ENCODE measurements at regions not wholly inside any gene's neighbourhood (a gene's known extent, or its start where the extent isn't known, plus 50 kb on each side); places are given as distances from the start of the nearest gene placed in this dataset.
A peak's percentile ranks its signal among the peaks of the same experiment; 100 is the strongest.
"Not testable (repeated sequence)": the region's sequence is repeated elsewhere in the genome, so short reads cannot be mapped to it uniquely, and the experiment has no call there.

DNA sequence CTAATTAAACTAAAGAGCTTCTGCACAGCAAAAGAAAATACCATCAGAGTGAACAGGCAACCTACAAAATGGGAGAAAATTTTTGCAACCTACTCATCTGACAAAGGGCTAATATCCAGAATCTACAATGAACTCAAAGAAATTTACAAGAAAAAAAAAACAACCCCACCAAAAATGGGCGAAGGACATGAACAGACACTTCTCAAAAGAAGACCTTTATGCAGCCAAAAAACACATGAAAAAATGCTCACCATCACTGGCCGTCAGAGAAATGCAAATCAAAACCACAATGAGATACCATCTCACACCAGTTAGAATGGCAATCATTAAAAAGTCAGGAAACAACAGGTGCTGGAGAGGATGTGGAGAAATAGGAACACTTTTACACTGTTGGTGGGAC lies 100.7 kb downstream of the GPX5 start:
- DNase-seq, result not testable (repeated sequence)

DNA sequence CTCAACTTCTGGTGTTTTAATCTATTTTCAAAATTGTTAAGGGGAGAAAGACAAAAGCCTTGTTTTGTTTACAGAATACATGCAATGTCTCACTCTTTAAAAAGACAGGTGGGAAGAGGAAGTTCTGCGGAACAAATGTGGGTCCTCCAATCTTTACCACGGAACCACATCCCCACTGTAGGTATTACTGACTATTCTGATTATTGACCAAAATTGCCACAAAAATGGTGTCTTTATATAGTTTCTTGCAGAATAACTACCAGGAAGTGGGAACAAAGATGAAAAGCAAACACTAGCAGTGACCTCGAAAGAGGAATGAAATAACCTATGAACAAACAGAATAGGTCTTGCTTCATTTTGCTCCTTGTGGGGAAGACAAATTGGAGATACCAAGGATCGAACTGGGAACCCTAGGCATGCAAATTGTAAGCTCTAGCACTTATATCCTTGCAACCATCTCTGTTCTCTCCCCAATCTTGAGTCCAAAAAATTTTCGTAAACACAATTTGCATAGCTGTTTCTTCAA lies 106.7 kb downstream of the GPX5 start:
- no peak for DNase-seq

DNA sequence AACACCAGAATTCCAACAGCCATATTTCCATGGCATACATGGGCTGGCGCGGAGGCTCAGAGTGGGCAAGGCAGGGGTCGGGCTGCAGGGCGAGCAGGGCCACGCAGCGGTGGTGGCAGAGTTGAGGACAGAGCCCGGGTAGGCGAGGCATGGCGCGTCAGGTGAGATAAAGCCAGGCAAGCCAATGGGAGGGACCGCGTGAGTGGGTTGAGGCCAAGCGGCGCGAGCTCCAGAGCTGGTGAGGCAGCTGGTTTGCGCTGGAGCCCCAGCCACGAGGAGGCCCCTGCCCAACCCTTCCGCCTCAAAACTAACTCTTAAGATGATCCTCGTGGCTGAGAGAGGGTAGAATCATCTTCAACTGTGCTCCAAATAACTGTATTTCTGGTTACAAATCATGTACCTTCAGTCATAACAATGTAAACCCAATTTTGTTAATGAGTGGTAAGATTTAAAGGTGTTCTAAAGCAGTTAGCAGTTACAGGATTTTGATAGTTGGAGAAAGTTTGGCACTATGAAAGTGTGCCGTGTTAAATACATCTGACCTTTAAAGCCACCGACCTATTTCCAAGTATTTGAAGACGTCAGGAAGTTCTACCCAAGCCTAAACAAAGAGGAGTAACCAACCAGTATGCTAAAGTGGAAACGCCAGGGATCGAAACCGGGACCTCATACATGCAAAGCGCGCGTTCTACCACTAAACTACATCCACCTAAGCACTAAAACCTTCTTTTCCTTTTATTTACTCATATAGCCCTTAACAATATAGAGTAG lies 107.9 kb downstream of the GPX5 start:
- no peak for DNase-seq

DNA sequence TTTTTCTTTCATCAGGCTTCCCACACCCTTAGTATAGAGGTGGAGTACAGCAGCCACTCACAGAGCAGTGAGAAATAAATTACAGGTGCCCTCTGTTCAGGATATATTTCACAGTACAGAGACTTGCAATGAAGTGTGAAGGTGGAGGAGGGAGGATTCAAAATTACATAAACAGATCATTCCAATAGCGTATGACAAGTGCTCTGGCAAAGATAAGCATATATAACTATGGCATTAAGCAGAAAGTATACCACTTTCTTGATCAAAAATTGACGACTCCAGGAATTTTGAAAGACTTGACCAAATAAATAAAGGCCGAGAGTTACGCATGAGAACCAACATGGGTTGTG lies 108.7 kb downstream of the GPX5 start:
- no peak for DNase-seq

DNA sequence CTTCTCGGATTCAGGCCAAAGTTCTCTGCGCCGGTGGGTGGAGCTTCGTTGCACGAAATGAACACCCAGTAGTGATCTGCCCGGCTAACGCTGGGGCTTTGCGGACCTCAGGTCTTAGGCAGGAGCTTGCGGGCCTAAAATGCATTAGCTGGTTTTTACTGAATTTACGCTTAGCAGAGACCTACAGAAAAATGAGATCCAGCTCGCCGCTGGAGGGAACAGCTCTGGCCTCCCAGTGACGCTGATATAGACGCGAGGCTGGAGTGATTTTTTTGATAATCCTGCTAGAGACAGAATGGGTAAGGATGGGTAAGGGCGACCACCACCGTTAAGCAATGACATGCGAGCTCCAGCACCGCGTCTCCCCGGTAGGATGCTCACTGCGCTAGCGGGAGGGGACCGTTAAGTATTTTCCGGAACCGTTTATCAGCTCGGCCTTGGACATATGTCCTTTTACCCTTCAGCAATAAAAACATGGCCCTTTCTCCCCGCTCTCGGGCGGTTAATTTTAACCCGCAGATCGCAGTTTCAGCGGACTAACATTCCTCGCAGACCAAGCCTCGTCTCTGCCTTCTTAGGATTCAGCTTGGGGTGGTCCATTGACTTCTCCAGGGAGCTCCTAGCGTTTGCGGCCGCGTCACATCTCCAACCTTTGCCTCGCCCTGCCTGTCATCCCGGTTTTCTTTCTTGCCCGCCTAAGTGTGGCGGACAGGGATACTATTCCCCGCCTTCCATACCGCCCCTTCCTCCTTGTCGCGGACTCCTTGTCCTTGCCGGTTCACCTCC lies 109.3 kb downstream of the GPX5 start:
- DNase-seq, result peak; percentile 15

DNA sequence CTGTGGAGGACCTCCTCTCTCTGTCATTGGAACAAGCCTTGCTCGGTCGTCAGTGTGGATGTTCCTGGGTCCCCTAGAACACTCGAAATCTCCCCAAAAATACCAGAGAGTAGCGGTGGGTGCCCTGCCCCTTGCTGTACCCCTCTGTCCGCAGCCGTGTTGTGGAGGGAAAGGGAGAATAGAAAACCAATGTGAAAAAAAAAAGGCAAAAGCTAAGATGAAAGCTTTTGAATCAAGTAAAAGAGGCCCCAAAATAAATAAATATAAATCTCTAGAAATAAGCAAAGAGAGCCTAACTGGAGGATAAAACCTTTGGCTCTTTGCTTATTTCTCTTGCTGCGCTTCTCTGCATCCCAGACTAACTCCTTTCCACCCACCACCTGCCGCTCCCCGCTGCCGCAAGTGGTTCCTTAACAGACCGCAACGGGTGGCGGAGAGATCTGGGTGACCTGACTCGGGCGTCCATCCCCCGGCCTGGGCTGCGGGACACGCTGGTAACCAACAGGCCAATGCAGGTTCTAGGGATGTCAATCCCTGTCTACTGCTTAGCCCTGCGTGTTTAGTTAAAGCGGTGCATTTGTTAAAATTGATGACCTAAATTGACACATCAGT lies 110.0 kb downstream of the GPX5 start:
- no peak for DNase-seq

DNA sequence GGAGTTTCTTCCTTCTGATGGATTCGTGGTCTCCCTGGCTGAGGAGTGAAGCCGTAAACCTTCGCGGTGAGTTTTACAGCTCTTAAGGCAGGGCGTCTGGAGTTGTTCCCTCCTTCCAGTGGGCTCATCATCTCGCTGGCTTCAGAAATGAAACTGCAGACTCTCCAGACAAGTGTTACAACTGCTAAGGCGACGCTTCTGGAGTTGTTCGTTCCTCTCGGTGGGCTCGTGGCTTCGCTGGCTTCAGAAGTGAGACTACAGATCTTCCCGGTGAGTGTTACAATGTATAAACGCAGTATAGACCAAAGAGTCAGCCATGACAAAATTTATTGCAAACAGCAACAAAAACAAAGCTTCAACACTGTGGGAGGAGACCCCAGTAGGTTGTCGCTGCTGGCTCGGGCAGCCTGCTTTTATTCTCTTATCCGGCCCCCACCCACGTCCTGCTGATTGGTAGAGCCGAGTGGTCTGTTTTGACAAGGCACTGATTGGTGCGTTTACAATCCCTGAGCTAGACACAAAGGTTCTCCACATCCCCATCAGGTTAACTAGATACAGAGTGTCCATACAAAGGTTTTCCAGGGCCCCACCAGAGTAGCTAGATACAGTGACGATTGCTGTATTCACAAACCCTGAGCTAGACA lies 113.2 kb downstream of the GPX5 start:
- no peak for DNase-seq

DNA sequence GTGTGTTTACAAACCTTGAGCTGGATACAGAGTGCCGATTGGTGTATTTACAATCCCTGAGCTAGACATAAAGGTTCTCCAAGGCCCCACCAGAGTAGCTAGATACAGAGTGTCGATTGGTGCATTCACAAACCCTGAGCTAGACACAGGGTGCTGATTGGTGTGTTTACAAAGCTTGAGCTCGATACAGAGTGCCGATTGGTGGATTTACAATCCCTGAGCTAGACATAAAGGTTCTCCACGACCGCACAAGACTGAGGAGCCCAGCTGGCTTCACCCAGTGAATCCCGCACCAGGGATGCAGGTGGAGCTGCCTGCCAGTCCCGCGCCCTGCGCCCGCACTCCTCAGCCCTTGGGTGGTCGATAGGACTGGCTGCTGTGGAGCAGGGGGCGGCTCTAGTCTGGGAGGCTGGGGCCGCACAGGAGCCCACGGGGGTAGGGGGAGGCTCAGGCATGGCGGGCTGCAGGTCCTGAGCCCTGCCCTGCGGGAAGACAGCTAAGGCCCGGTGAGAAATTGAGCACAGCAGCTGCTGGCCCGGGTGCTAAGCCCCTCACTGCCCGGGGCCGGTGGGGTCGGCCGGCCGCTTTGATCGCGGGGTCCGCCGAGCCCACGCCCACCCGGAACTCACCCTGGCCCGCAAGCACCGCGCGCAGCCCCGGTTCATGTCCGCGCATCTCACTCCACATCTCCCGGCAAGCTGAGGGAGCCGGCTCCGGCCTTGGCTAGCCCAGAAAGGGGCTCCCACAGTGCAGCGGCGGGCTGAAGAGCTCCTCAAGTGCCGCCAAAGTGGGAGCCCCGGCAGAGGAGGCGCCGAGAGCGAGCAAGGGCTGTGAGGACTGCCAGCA lies 114.0 kb downstream of the GPX5 start:
- DNase-seq, result not testable (repeated sequence)

DNA sequence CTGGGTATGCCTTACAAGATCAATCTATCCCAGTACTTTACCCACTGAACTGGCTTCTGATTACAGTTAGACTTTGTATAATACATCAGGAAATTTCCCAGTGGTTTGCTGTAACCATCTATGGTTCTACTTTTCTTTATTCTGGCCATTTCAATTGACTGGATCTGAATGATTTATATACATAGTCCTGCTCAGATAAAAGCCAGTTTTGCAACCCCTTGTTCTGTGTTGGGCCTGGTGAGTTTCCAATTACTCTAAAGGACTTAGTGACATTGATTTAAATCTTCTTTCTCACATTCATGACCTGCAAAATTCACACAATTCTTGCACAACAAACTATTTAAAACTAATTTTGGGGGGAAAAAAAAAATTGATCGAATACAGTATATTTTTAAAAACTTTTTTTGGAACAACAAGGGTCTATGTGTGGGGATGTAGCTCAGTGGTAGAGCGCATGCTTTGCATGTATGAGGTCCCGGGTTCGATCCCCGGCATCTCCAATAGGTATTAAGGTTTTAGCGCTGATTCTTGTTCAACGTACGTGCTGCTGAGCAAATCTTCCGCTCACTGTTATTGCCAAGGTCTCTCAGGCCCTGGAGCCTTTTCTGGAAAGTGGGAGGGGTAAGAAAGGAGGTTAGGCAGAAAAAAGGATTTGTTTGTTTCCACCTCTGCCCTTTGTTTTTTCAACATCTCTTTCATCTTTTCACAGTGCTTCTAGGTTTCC lies 117.5 kb downstream of the GPX5 start:
- DNase-seq, result peak; percentile 83

DNA sequence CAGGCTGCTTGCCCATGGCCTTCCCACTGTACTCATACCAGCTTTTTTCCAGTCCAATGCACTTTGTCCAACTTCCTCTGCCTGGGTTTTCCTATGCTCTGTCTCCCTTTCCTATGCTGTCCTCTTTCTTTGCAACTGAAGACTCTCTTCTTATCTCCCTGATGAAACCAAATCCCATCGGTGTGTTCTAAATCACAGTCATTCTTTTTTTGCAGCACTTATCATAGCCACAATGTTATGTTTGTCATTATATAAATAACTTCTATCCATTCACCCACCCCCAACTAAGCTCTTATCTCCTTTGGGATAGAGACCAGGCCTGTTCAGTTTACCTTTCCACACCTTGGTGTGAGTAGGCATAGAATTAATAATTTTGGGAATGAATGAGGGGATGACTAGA lies 121.0 kb downstream of the GPX5 start:
- DNase-seq, result no peak

DNA sequence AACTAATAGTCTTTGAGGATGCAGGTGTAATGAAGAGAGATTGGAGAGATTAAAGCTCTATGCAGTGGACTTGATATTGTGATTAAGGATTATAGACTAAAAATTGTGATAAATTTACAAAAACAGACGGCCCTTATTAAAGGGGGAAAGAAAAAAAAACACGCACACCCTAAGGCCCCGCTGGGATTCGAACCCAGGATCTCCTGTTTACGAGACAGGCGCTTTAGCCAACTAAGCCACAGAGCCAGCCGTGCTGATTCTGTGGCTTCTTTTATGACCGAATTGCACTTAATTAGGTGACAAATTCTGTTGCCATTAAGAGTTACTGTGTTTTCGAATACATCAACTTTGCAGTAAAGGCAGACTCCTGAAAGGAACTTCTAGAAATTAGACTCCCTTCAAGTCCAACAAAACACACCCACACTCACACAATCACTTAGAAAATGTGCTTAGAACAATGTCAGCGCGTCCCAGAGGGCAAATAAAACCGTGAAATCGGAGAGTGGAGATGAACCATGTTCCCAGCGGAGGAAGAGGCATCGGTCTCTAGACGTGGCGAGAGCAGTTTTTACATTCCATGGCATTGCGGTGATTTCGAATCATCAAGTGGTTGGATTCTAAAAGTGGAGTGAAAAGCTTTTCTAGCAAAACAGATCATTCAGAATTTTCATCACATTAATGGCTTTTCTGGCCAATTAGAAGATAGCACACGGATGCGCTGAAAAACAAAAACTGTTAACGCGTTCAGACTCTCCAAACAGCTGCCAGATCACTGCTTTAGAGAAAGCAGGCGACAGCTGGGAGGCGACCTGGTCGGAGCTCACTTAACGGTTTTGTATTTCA lies 122.6 kb downstream of the GPX5 start:
- peak; percentile 87 for DNase-seq

DNA sequence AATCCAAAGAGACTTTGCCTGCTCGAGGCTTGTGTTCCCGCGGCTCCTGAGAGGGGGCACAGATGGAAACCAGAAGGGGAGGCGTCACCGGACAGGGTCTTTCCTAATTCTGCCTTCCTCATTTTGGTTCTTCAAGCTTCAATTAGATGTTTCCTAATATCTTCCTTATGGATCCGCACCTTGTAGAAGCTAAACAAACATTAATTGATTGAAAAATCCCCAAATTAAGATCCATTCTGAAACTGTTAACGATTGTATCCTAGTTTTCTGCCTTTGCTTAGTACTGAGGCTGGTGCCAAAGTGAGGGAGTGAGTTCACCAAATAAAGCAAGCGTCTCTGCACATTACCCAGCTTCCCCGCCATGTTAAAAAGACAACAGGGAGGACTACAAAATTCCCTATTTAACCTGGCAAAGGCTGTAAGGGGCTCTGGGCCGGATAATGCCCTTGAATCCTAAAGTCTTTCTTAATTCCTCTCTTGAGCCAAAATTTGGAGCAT lies 123.2 kb downstream of the GPX5 start:
- no peak for DNase-seq

DNA sequence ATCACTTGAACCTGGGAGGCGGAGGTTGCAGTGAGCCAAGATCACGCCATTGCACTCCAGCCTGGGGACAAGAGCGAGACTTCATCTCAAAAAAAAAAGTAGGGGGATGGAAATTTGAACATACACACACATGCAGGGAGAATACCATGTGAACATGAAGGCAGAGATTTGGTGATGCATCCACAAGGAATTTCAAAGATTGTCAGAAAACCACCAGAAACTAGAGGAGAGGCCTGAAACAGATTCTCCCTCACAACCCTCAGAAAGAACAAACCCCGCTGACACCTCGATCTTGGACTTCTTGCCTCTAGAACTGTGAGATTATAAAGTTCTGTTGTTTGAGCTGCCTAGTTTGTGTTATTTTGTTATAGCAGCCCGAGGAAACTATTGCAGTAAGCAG lies 125.5 kb downstream of the GPX5 start:
- DNase-seq, result peak; percentile 20

DNA sequence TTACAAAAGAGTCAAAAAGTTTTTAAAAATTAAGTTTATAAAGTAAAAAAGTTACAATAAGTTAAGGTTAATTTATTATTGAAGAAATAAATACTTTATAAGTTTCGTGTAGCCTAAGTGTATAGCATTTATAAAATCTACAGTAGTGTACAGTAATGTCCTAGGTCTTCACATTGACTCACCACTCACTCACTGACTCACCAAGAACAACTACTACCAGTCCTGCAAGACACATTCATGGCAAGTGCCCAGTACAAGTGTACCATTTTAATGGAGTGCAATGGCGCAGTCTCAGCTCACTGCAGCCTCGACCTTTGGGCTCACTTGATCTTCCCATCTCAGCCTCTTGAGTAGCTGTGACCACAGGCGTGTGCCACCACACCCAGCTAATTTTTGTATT lies 128.2 kb downstream of the GPX5 start:
- DNase-seq, result no peak

DNA sequence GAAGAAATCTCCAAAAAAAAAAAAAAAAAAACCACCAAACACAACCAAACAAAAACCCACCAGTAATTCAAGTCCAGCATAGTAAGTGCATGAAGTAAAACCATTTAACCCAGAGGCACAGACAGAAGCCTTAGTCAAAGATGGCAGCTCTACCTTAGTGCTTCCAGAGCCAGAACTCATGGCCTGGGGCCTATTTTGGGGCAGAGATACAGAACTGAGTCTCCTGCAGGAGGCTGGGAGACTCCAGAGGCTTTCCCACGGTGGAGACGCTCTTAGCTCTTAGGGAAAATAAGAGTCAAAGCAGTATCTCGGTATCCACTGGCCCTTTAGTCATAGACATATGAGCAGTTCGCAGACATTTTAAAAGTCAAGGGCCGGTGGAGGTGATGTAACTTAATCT lies 129.5 kb downstream of the GPX5 start:
- no peak for DNase-seq

DNA sequence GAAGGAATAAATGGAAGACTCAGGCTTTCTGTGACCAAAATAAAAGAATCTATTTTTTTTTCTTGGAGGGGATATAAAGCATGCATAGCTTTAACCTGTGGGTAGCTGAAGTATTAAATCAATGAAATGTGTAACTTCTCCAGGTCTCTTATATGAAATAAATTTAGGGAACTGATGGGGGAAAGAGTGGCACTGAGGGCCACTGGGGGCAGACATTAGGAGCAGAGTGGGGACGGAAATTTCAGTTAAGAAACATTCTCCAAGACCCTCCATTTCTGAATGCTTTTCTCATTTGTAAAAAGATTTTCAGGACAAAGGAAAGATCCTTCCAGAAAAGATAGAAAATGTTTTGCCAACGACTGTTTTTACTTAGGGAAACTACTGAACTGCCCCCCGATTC lies 131.0 kb downstream of the GPX5 start:
- no peak for DNase-seq

DNA sequence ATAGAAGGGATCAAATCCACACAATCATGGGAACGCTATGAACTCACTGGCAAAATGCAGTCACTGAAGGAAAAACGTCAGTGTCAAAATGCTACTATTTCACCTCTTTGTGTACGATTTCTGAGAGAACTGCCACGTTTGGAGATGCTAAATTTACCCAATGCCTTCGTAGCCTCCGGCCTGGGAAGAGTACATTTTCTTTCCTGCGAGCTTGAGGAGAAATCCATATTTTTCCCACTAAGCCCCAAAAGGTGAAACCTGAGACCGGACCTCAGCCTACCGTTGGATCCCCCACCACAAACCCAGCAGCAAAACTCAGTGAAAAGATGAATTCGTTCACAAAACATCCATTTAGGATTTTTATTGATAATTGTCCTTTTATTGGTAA lies 131.7 kb downstream of the GPX5 start:
- no peak for DNase-seq

DNA sequence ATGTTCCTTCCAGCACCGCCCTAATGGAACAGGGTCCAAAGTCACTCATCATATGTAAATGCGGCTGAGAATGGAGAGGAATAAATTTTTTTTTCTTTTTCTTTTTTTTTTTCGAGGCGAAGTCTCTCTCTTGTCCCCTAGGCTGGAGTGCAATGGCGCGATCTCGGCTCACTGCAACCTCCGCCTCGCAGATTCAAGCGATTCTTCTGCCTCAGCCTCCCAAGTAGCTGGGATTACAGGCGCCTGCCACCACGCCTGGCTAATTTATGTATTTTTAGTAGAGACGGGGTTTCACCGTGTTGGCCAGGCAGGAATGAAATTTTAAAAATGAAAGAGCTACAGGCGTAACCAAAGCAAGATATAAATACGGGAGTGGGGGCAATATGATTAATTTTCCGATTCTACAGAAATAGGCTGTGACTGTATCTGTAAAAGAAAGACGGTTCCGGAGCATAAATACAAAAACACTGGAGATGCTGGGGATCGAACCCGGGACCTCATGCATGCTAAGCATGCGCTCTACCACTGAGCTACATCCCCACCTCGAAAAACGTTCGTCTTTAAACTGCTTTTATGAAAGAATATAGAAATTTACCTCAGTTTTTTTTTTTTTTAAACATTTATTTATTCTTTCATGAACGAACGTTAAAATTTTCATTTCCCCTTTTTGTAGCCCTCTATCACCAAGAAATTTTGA lies 132.2 kb downstream of the GPX5 start:
- DNase-seq, result peak; percentile 65

DNA sequence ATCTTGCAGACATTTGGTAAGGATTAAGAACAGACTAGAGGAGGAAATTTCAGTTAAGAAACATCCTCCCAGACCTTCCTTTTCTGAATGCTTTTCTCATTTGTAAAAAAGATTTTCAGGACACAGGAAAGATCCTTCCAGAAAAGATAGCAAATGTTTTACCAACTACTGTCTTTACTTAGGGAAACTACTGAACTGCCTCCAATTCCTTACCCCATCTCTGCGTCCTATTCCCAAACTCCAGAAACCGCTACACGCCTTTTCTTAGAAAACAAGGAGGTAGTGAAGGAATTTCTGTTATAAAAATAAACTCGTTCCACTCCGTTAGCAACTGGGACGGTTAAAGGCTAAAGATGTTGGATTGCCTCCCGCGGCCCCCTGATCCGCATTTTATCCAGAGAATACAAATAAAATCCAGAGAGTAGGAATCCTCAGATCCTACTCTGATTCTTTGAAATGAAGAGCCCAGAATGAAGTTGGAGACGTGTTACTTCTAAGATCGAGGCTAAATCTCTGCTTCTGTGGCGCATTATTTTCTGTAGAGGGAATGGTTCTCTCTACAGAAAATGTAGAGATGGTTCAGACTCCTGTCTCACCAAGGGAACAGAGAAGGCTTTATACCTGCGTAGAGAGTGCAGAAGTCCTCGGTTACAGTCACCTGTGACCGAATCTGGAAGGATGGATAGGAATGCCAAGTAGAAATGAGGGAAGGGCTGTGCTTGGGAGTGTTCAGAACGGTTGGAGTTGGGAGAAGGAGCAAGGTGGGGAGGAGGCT lies 133.0 kb downstream of the GPX5 start:
- DNase-seq, result no peak
